HL-60 (cell line): ENCODE measurements at regions not wholly inside any gene's neighbourhood (a gene's known extent, or its start where the extent isn't known, plus 50 kb on each side); places are given as distances from the start of the nearest gene placed in this dataset.

Experiments
- GABPA ChIP-seq: IDR thresholded peaks from 2 replicates; pipeline ENCODE4 v1.6.1; 2012; ENCODE audit warnings: low read depth
- POLR2AphosphoS5 ChIP-seq: IDR thresholded peaks from 2 replicates; pipeline ENCODE4 v1.6.1; 2012; ENCODE audit warnings: low read depth
- TF ChIP-seq, protein P1 (sequence below): IDR thresholded peaks from one replicate; pipeline ENCODE4 v1.5.1; 2011; ENCODE audit warnings: low read length, control low read depth, inconsistent platforms; ENCODE audit not compliant: insufficient read depth

DNA sequence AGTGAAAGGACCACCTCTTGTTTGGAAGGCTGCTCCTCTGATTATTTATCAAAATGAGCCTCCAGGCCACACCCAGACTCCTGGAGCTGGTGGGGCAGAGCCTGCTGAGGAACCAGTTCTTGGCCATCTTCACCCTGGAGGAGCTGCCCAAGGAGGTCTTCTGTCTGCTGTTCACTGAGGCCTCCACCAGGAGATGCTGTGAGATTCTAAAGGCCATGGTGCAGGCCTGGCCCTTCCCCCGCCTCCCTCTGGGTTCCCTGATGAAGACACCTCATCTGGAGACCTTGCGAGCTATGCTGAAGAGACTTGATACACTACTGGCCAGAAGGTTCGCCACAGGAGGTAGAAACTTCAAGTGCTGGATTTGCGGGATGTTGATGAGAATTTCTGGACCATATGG is 61.7 kb upstream of the GJA8 start:
- TF ChIP-seq, protein P1, sequence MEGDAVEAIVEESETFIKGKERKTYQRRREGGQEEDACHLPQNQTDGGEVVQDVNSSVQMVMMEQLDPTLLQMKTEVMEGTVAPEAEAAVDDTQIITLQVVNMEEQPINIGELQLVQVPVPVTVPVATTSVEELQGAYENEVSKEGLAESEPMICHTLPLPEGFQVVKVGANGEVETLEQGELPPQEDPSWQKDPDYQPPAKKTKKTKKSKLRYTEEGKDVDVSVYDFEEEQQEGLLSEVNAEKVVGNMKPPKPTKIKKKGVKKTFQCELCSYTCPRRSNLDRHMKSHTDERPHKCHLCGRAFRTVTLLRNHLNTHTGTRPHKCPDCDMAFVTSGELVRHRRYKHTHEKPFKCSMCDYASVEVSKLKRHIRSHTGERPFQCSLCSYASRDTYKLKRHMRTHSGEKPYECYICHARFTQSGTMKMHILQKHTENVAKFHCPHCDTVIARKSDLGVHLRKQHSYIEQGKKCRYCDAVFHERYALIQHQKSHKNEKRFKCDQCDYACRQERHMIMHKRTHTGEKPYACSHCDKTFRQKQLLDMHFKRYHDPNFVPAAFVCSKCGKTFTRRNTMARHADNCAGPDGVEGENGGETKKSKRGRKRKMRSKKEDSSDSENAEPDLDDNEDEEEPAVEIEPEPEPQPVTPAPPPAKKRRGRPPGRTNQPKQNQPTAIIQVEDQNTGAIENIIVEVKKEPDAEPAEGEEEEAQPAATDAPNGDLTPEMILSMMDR = no peak
- no peak for TF ChIP-seq GABPA
- no peak for TF ChIP-seq POLR2AphosphoS5
